Testis (tissue), 2 donors: ENCODE measurements at regions not wholly inside any gene's neighbourhood (a gene's known extent, or its start where the extent isn't known, plus 50 kb on each side); places are given as distances from the start of the nearest gene placed in this dataset.

ENCODE experiments used
- DNase-seq: peaks from one replicate; pipeline ENCODE4 v3.0.0-alpha.2; 2019
- H3K27ac ChIP-seq, 2 donors: fragments of 200-600 bp; sonication (generic); one replicate each; pipeline ENCODE4 v1.5.1; 2019
- H3K27me3 ChIP-seq: fragments of 200-600 bp; sonication (generic); one replicate; pipeline ENCODE4 v1.5.1; 2019
- H3K36me3 ChIP-seq: fragments of 200-600 bp; sonication (generic); one replicate; pipeline ENCODE4 v1.5.1; 2017; ENCODE audit warnings: low read depth; ENCODE audit errors: missing control alignments
- H3K4me1 ChIP-seq: fragments of 200-600 bp; sonication (generic); one replicate; pipeline ENCODE4 v1.5.1; 2019
- H3K4me3 ChIP-seq, 2 donors: fragments of 200-600 bp; sonication (generic); one replicate each; pipeline ENCODE4 v1.5.1; 2017 to 2019
- H3K9me3 ChIP-seq: fragments of 200-600 bp; sonication (generic); one replicate; pipeline ENCODE4 v1.5.1; 2017
- POLR2A ChIP-seq: fragments of 450-650 bp; IDR thresholded peaks from one replicate; pipeline ENCODE4 v1.6.1; 2017; ENCODE audit warnings: antibody characterized with exemption, mild to moderate bottlenecking, moderate library complexity
- WGBS, 2 donors: methylation state at CpG; one replicate each; pipeline ENCODE4 v1.1.5; 2018; 5-methylcytosine and 5-hydroxymethylcytosine counted together
- intact Hi-C: fragments of 100-400 bp; cut with DNase I; formaldehyde crosslinking; loops from one replicate; pipeline ENCODE4 v1.15.1; 2023; ENCODE audit warnings: low total_unique reads
- TF ChIP-seq, protein P1 (sequence below), 3 experiments: fragments of 450-650 bp in 2 of 3; fragments of 200-600 bp in 1 of 3; sonication (generic) in 1 of 3; IDR thresholded peaks; one replicate each; pipeline ENCODE4 v1.5.1; 2016 to 2019; ENCODE audit warnings: antibody characterized with exemption in 3 of 3, mild to moderate bottlenecking in 2 of 3, moderate library complexity in 1 of 3

- Histone ChIP-seq H3K9me3 (no peaks in the 10 kb centered on the region), H3K4me3 (no peak overlapping the region), H3K27ac (no peak overlapping the region), H3K36me3 (no peaks in the 10 kb centered on the region), H3K27me3 (no peaks in the 10 kb centered on the region), H3K4me1 (no peaks in the 10 kb centered on the region)
- WGBS, 2 donors: 85 to 90% methylated on average over 4 of the region's 4 CpGs
- DNase-seq: no peak
- intact Hi-C loops: no loop called here
- TF ChIP-seq, protein P1, sequence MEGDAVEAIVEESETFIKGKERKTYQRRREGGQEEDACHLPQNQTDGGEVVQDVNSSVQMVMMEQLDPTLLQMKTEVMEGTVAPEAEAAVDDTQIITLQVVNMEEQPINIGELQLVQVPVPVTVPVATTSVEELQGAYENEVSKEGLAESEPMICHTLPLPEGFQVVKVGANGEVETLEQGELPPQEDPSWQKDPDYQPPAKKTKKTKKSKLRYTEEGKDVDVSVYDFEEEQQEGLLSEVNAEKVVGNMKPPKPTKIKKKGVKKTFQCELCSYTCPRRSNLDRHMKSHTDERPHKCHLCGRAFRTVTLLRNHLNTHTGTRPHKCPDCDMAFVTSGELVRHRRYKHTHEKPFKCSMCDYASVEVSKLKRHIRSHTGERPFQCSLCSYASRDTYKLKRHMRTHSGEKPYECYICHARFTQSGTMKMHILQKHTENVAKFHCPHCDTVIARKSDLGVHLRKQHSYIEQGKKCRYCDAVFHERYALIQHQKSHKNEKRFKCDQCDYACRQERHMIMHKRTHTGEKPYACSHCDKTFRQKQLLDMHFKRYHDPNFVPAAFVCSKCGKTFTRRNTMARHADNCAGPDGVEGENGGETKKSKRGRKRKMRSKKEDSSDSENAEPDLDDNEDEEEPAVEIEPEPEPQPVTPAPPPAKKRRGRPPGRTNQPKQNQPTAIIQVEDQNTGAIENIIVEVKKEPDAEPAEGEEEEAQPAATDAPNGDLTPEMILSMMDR (IDR thresholded peaks at IDR 0.05): no peak
- TF ChIP-seq POLR2A: no peak
These were observed 284.7 kb downstream of the CDH26 start for GRCh38 chr20:60242836-60243505.

DNA sequence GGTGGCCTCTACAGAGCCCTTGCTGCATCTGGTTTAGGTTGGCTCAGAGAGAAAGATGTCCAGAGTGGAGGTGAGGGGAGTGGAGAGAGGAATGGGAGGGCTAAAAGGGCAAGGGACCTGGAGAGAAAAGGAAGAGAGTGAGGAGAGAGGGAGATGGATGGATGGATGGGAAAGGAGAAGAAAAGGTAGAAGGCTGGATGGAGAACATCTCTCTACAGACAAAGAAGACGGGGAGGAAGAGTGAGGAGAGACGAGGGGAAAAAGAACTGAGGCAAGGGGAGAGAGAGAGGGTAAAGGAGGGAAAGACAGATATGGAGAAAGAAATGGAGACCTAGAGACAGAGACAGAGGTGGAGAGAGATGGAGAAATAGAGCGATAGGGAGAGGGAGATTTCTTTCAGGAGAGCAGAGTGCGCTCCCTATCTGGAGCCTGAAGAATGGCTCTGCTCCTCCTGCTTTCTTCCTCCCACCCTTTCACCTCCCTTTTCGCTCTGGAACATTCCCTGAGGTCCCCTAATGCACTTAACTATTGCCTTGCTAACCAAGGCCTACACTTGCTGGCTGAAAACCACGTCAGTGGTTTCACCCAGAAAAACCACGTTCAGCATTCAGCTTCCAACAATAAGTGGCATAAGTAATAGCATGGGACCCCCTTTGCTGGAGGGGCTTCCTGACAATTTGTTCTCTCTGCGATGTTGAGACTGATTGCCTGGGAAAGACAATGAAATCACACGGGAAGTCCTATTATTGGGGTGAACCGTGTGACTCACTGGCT lies 286.3 kb downstream of the CDH26 start:
- H3K9me3 ChIP-seq: no peaks in the 10 kb centered on the region
- no peak overlapping the region for H3K27ac ChIP-seq
- no peak for DNase-seq
- no peaks in the 10 kb centered on the region for H3K36me3 ChIP-seq
- H3K4me3 ChIP-seq: no peak overlapping the region
- TF ChIP-seq, protein P1 (IDR thresholded peaks at IDR 0.05): no peak
- TF ChIP-seq POLR2A: no peak
- intact Hi-C loops: no loop called here
- H3K27me3 ChIP-seq: no peaks in the 10 kb centered on the region
- no peaks in the 10 kb centered on the region for H3K4me1 ChIP-seq
- 84 to 85% methylated on average over 10 of the region's 10 CpGs for WGBS, 2 donors

DNA sequence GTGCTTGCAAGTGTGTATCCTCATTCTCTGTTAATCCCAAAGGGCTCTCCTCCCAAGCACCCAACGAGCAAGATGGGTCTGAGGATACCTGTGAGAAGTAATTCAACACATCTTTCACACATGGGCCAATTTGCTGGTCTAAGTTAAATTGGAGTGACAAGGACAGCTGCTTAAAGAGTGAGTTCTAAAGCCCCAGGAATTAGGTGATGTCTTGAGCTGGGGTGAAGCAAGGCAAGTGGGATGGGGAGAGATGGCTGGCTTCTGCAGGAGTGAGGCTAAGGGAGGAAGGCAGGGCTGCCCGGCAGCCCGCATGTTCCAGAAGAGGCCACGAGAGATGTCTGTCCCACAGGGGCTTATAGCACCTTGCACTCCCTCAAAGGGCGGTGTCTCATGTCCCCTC lies 288.5 kb downstream of the CDH26 start:
- H3K9me3 ChIP-seq: no peaks in the 10 kb centered on the region
- TF ChIP-seq, protein P1 (IDR thresholded peaks at IDR 0.05): no peak
- no peak for TF ChIP-seq POLR2A
- WGBS, 2 donors: 86 to 92% methylated on average over 4 to 5 of the region's 5 CpGs
- no peaks in the 10 kb centered on the region for H3K36me3 ChIP-seq
- H3K4me3 ChIP-seq: no peak overlapping the region
- H3K4me1 ChIP-seq: no peaks in the 10 kb centered on the region
- H3K27me3 ChIP-seq: no peaks in the 10 kb centered on the region
- no peak for DNase-seq
- intact Hi-C loops: no loop called here
- no peak overlapping the region for H3K27ac ChIP-seq

- H3K27me3 ChIP-seq: no peaks in the 10 kb centered on the region
- intact Hi-C loops: no loop called here
- no peaks in the 10 kb centered on the region for H3K9me3 ChIP-seq
- H3K4me3 ChIP-seq: no peak overlapping the region
- 83 to 94% methylated on average over 8 of the region's 8 CpGs for WGBS, 2 donors
- no peaks in the 10 kb centered on the region for H3K4me1 ChIP-seq
- DNase-seq: no peak
- H3K27ac ChIP-seq: no peak overlapping the region
- no peaks in the 10 kb centered on the region for H3K36me3 ChIP-seq
- TF ChIP-seq POLR2A: no peak
- TF ChIP-seq, protein P1 (IDR thresholded peaks at IDR 0.05): no peak
These were observed 291.2 kb downstream of the CDH26 start for GRCh38 chr20:60249436-60249835.
